ENCODE measurements at regions not wholly inside any gene's neighbourhood (a gene's known extent, or its start where the extent isn't known, plus 50 kb on each side); places are given as distances from the start of the nearest gene placed in this dataset.

GRCh38 chr12:127064207-127064606 is 1202.8 kb upstream of the TMEM132C start (continued):
- TF ChIP-seq KDM1A (IDR thresholded peaks at IDR 0.05; ENCODE audit: borderline replicate concordance, low read length) = no peak
- TF ChIP-seq RFX5 (IDR thresholded peaks at IDR 0.05; ENCODE audit: borderline replicate concordance, low read depth, low read length) = no peak
- no peak for TF ChIP-seq SIX5 (IDR thresholded peaks at IDR 0.05; ENCODE audit: low read depth, low read length)
- no peak for TF ChIP-seq RXRA (IDR thresholded peaks at IDR 0.05; ENCODE audit: insufficient read depth, low read depth, low read length)
